Activated CD4-positive, alpha-beta T cell treated with anti-CD3 and anti-CD28 coated beads, Interleukin-2, Interleukin-6, amounts not matched to agents 100 ng/mL and 50 ng/mL, durations not matched to agents 16 hours and 8 hours (primary cell): ENCODE measurements at regions not wholly inside any gene's neighbourhood (a gene's known extent, or its start where the extent isn't known, plus 50 kb on each side); places are given as distances from the start of the nearest gene placed in this dataset.
"Not testable (repeated sequence)": the region's sequence is repeated elsewhere in the genome, so short reads cannot be mapped to it uniquely, and the experiment has no call there.

Experiments
- DNase-seq: peaks from one replicate; pipeline ENCODE4 v3.0.0-alpha.2; 2020

GRCh38 chr4:66805582-66805981 is 739.7 kb downstream of the CENPC start:
- no peak for DNase-seq

DNA sequence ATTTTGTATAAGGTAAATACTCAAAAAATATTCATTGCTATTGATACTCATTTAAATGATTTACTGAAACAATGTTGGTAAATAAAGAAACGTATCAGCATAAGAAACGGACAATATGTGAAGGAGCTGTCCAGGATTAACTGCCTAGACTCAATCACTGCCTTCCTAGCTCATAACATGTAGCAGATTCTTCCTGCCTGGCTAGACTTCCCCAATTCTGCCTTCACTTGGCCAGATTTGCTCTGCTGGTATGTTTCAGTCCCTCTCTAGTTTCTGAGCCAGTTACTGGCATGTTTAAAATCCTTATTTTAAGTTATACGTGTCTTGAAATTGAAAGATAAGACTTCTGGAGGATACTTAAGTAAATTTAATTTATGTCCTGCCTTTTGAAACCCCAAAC is 740.3 kb downstream of the CENPC start:
- no peak for DNase-seq

GRCh38 chr4:66797608-66798007 is 747.7 kb downstream of the CENPC start:
- no peak for DNase-seq

DNA sequence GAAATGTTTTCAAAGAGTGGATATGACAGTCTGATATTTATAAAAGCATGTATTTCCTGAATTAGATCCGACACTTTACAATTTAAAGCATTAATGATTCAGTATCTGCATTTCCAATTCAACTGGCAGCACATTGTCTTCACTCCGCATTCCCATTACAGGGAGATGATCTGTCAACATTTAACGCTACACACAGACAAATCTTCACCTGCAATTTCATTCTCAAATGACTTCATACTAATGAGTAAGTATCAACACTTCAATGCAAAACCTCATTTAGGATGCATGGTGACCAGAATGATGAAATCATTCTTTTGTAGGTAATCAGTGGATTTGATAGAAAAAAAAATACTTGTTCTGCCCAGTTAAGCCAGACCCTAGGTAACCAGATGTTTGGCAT is 749.6 kb downstream of the CENPC start:
- DNase-seq: no peak

- no peak for DNase-seq
These were observed 750.8 kb downstream of the CENPC start for GRCh38 chr4:66794390-66795034.

GRCh38 chr4:66791686-66792085 is 753.6 kb downstream of the CENPC start:
- no peak for DNase-seq

GRCh38 chr4:66785479-66785878 is 759.8 kb downstream of the CENPC start:
- no peak for DNase-seq

GRCh38 chr4:66782751-66783150 is 762.6 kb downstream of the CENPC start:
- not testable (repeated sequence) for DNase-seq

DNA sequence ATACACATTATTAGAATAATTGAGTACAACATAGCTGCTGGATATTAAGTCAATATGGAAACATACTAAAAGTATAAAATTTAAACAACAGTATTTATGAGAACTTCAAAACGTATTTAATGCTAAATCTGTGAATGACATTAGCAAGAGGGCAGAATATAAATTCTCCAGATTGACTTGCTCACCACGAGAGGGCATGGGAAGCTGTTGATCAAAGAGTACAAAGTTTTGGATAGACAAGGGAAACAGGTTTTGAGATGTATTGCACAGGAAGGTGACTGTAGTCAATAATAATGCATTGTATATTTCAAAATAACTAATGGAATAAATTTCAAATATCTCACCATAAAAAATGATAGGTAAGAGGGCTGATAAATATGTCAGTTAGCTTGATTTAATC is 768.2 kb downstream of the CENPC start:
- DNase-seq: no peak

DNA sequence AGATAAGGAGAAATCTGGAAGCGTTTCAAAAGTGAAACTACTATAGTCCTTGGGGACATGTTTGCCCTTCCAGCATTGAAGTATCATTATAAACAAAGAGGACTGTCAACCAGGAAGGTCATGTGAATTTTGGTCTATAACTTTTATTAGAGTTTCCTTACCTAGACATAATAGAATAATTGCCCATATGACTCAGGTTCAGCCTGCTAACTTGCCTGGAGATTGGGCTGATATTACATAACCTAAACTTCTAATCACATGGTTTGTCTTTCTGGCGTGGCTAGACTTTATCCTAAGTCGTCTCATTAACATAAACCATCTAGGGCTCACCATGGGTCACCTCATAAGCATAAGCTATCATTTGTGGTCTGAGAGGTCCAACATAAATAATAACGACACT is 775.9 kb downstream of the CENPC start:
- no peak for DNase-seq

- no peak for DNase-seq
These were observed 777.9 kb downstream of the CENPC start for GRCh38 chr4:66767442-66767841.

DNA sequence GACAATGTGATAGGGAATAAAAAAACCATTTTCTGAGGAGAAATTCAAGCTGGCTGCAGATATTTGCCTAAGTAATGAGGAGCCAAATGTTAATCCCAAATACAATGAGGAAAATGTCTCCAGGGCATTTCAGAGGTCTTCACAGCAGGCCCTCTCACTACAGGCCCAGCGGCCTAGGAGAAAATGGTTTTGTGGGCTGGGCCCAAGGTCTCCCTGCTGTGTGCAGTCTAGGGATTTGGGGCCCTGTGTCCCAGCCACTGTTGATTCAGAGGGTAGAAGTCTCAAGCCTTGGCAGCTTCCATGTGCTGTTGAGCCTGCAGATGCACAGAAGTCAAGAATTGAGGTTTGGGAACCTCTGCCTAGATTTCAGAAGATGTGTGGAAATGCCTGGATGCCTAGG is 778.7 kb downstream of the CENPC start:
- no peak for DNase-seq

DNA sequence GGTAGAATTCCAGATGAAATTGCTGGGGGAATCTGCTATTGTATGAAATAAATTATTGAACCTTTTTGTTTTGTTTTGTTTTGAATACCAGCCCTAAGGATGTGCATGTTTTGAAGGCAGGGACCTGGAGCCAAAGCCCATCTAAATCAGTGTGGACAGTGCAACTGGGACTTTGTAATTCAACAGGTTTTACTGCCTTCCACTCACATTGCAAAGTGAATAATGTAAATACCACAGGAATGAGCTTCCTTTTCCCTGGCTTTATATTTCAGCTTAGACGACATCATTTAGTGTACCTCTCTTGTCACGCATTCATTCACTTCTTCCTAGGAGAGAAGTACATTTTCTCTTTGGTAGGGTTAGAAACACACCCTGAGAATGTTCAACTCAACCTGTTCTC is 795.0 kb downstream of the CENPC start:
- DNase-seq: no peak

- DNase-seq: not testable (repeated sequence)
These were observed 798.4 kb downstream of the CENPC start for GRCh38 chr4:66746918-66747317.

GRCh38 chr4:66741081-66741480 is 804.2 kb downstream of the CENPC start:
- no peak for DNase-seq

- DNase-seq: no peak
These were observed 808.7 kb downstream of the CENPC start for GRCh38 chr4:66736606-66737005.

DNA sequence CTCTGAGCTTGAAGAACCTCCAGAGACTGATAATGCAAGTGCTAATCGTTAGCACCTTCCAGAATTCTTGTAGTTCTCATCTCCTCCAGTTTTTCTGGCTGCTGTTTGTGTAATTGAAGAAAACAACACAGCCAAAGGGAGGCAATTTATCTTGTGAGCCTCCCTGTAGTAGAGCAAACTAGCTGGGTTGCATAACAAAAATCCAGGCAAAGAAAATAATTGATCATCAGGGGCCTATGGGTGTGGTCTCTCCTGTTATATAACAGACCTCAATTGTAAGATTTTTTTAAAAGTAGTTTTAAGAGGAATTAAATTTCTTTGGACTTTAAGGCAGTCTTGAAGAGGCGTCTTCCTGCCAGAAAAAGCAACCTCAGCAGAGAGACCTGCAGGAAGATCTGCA is 817.0 kb downstream of the CENPC start:
- DNase-seq: no peak

DNA sequence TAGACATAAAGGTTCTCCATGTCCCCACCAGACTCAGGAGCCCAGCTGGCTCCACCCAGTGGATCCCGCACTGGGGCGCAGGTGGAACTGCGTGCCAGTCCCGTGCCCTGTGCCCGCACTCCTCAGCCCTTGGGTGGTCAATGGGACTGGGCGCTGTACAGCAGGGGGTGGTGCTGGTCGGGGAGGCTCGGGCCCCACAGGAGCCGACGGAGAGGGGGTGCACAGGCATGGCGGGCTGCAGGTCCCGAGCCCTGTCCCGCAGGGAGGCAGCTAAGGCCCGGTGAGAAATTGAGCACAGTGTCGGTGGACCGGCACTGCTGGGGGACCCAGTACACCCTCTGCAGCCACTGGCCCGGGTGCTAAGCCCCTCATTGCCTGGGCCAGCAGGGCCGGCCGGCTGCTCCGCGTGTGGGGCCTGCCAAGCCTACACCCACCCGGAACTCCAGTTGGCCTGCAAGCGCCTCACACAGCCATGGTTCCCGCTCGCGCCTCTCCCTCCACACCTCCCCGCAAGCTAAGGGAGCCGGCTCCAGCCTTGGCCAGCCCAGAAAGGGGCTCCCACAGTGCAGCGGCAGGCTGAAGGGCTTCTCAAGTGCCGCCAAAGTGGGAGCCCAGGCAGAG is 832.9 kb downstream of the CENPC start:
- not testable (repeated sequence) for DNase-seq

GRCh38 chr4:66704243-66704642 is 841.1 kb downstream of the CENPC start:
- no peak for DNase-seq

GRCh38 chr4:66694739-66695138 is 850.6 kb downstream of the CENPC start:
- DNase-seq: no peak

GRCh38 chr4:66693694-66694093 is 851.6 kb downstream of the CENPC start:
- DNase-seq: no peak

DNA sequence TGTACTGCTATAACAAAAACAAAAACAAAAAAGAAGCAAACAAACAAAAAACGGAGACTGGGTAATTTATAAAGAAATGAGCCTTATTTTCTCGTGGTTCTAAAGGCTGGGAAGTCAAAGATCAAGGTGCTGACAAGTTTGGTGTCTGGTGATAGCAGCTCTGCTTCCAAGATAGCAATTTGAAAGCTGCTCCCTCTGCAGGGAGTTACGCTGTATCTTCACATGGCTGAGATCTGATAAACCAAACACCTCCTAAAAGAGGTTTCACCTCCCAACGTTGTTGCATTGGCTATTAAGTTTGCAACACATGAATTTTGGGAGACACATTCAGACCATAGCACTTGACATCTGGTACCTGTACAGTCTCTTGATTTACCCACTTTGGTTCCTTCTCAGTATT is 854.2 kb downstream of the CENPC start:
- DNase-seq: no peak

- no peak for DNase-seq
These were observed 856.6 kb downstream of the CENPC start for GRCh38 chr4:66688674-66689073.

GRCh38 chr4:66687459-66687858 is 857.8 kb downstream of the CENPC start:
- DNase-seq: no peak

- no peak for DNase-seq
These were observed 863.3 kb downstream of the CENPC start for GRCh38 chr4:66681962-66682361.
